GM12891 (cell line): ENCODE measurements at regions not wholly inside any gene's neighbourhood (a gene's known extent, or its start where the extent isn't known, plus 50 kb on each side); places are given as distances from the start of the nearest gene placed in this dataset.

Experiments used
- DNase-seq: peaks from one replicate; pipeline ENCODE4 v3.0.0; 2011; ENCODE audit warnings: low spot score; ENCODE audit not compliant: insufficient read length
- FAIRE-seq: peaks from 2 replicates; lab custom pipeline; 2011; peaks lifted over from hg19 to GRCh38; lab: Jason Lieb, UNC
- PAX5 ChIP-seq: IDR thresholded peaks from 2 replicates; pipeline ENCODE4 v1.6.1; 2011; ENCODE audit warnings: low read length, moderate library complexity, mild to moderate bottlenecking; ENCODE audit not compliant: insufficient read depth, severe bottlenecking
- POLR2A ChIP-seq: IDR thresholded peaks from 2 replicates; pipeline ENCODE4 v1.6.1; 2011; ENCODE audit warnings: low read depth, low read length, control low read depth
- POLR2AphosphoS5 ChIP-seq: IDR thresholded peaks from 2 replicates; pipeline ENCODE4 v1.6.1; 2011; ENCODE audit warnings: low read depth, low read length, control low read depth
- POU2F2 ChIP-seq: IDR thresholded peaks from 2 replicates; pipeline ENCODE4 v1.6.1; 2011; ENCODE audit warnings: low read depth, mild to moderate bottlenecking, control low read depth, low read length, moderate library complexity
- SPI1 ChIP-seq: IDR thresholded peaks from 2 replicates; pipeline ENCODE4 v1.6.1; 2011; ENCODE audit warnings: low read depth, low read length, control low read depth
- TAF1 ChIP-seq: IDR thresholded peaks from 2 replicates; pipeline ENCODE4 v1.6.1; 2011; ENCODE audit warnings: low read depth, low read length, control low read depth

- no peak for TF ChIP-seq POU2F2
- no peak for TF ChIP-seq POLR2AphosphoS5
- TF ChIP-seq SPI1 = no peak
- FAIRE-seq = no peak
- DNase-seq = no peak
Observed at GRCh38 chr4:177118596-177118995, 191.1 kb upstream of the NEIL3 start.

GRCh38 chr4:177119021-177119471 lies 190.6 kb upstream of the NEIL3 start:
- TF ChIP-seq SPI1 = no peak
- FAIRE-seq (no peak), DNase-seq (no peak)

- DNase-seq (no peak), FAIRE-seq (no peak)
- TF ChIP-seq SPI1 (no peak), POLR2A (no peak), TAF1 (no peak), POU2F2 (no peak), POLR2AphosphoS5 (no peak), PAX5 (no peak)
Observed at GRCh38 chr4:177119691-177120090, 190.0 kb upstream of the NEIL3 start.

- FAIRE-seq (no peak), DNase-seq (no peak)
- TF ChIP-seq PAX5 (no peak), TAF1 (no peak), POLR2AphosphoS5 (no peak), POU2F2 (no peak), POLR2A (no peak), SPI1 (no peak)
Observed at GRCh38 chr4:177123811-177124210, 185.9 kb upstream of the NEIL3 start.

DNA sequence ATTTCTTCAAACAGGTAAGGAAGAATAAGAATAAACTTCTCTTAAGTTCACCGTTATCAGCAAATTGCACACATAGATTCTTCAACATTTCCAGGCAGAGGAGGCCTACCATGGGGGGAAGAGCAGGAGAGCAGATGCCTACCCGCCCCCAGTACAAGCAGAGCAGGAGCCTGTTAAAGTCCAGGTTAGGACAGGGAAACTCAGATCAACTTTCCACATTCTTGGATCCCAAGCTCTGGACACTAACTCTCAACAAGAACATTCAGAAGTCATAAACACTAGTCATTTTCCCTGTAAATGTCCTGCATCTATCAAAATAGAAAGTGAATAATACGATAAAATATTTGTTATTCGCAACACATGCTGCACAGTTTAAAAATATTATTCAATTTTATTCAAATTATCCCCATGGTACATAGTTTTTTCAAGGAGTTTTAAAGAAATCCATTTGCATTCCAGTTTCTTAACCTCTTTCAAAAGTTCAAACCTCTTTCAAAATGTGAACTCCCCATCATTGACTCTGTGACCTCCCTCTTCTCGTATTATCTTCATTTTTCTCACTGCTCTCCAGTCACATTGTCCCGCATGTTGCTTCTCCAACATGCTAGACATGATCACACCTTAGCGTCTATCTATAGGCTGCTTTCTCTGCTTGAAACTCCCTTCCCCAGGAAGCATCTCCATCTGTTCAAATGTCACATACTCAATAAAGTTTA lies 185.2 kb upstream of the NEIL3 start:
- FAIRE-seq = no peak
- no peak for DNase-seq
- TF ChIP-seq POU2F2 (no peak), SPI1 (no peak), TAF1 (no peak), POLR2A (no peak), PAX5 (no peak), POLR2AphosphoS5 (no peak)

DNA sequence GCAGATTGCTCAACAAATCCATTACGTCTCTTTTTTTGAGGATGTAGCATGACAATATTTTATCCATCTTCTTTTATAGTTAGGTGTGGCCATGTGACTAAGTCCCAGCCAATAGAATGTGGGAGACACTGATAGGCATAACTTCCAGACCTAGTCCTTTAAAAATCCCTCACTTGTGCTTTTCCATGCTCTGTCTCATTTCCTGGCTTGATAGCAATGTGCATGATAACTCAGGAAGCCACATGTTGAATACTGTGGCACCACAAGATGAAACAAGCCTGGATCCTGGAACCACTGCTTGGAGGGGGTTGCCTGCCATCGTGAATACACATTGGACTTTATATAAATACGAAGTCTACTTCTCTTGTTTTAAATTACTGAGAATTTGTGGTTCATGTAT lies 184.0 kb upstream of the NEIL3 start:
- DNase-seq (no peak), FAIRE-seq (no peak)
- TF ChIP-seq SPI1 (no peak), POLR2A (no peak)

DNA sequence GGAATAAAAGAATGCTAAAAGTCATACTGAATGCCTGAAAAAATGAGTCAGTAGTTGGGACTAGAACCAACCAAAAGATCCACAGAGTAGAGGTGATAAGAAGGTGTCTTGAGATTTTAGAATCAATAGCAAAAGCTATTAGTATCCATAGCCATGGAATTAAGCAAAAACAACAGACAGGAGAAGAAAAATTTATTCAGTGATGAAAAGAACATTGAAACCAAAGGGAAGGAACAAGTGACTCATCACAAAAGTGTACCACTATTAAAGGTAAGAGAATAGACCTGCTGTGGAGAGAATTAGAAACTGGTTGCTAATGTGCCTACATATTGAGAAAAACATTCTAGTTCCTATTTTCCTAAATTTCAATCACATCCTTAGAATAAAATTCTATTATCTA lies 182.0 kb upstream of the NEIL3 start:
- DNase-seq (no peak), FAIRE-seq (no peak)
- TF ChIP-seq POLR2A (no peak), POU2F2 (no peak), SPI1 (no peak), POLR2AphosphoS5 (no peak), PAX5 (no peak), TAF1 (no peak)

- FAIRE-seq (no peak), DNase-seq (no peak)
- TF ChIP-seq POLR2AphosphoS5 (no peak), SPI1 (no peak), POLR2A (no peak), TAF1 (no peak), POU2F2 (no peak), PAX5 (no peak)
Observed at GRCh38 chr4:177128306-177128705, 181.4 kb upstream of the NEIL3 start.

DNA sequence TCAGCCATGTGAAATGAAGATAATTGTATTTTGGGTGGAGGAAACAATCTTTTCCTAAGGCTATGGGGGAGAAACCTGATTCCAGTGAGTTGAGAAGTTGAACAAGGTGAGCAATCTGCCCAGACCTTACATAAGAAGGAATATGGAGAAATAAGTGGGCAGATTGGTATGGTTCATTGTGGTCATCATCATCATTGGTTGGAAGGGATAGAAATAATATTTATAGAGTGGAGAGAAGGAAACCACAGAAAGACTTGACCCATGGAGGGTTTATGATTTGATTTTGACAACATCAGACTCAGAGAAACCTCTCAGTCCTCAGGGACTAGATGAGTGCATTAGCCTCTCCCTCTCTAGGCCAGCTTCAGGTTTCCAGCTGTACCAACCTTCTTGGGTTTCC lies 177.9 kb upstream of the NEIL3 start:
- TF ChIP-seq POLR2A = no peak
- FAIRE-seq = no peak
- no peak for DNase-seq

GRCh38 chr4:177147668-177148067 lies 162.0 kb upstream of the NEIL3 start:
- TF ChIP-seq PAX5 (no peak), TAF1 (no peak), POLR2A (no peak), POU2F2 (no peak), SPI1 (no peak), POLR2AphosphoS5 (no peak)
- FAIRE-seq = no peak

More at GRCh38 chr4:177147668-177148067, 162.0 kb upstream of the NEIL3 start:
- no peak for DNase-seq
